NCI-H2227 (cell line): ENCODE measurements at regions not wholly inside any gene's neighbourhood (a gene's known extent, or its start where the extent isn't known, plus 50 kb on each side); places are given as distances from the start of the nearest gene placed in this dataset.
"Not testable (repeated sequence)": the region's sequence is repeated elsewhere in the genome, so short reads cannot be mapped to it uniquely, and the experiment has no call there.

Experiments used
- DNase-seq: peaks from one replicate; lab custom pipeline; 2025; ENCODE audit not compliant: unreplicated experiment; lab: John Stamatoyannopoulos, UW

GRCh38 chr4:159780196-159780922 is 677.5 kb downstream of the RAPGEF2 start:
- DNase-seq = no peak

GRCh38 chr4:159787901-159788300 is 685.0 kb downstream of the RAPGEF2 start:
- no peak for DNase-seq

GRCh38 chr4:159791334-159791733 is 688.5 kb downstream of the RAPGEF2 start:
- DNase-seq = no peak

DNA sequence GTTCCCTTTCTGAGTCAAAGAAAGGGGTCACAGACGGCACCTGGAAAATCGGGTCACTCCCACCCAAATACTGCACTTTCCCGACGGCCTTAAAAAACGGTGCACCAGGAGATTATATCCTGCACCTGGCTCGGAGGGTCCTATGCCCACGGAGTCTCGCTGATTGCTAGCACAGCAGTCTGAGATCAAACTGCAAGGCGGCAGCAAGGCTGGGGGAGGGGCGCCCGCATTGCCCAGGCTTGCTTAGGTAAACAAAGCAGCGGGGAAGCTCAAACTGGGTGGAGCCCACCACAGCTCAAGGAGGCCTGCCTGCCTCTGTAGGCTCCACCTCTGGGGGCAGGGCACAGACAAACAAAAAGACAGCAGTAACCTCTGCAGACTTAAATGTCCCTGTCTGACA is 701.7 kb downstream of the RAPGEF2 start:
- not testable (repeated sequence) for DNase-seq

- no peak for DNase-seq
Measured at GRCh38 chr4:159823743-159824142, 720.9 kb downstream of the RAPGEF2 start.

- DNase-seq = no peak
Measured at GRCh38 chr4:159828687-159829086, 725.8 kb downstream of the RAPGEF2 start.

DNA sequence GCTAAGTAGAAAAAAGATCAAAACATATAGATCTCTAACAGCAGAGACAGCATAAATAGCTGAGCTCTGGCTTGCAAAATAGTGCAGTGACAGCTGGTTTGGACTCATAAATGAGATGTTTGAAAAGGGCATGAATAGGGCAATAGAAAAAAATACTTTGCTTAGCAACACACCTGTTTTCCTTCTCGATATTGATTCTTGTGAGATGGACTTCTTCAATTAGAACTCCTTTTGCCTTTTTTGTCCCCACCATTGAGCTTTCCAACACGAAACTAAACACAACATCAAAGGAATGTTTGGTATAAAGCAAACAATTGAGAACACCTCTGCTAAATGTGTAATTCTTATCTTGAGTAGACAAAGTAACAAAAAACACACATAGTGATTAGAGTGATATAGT is 726.3 kb downstream of the RAPGEF2 start:
- no peak for DNase-seq

DNA sequence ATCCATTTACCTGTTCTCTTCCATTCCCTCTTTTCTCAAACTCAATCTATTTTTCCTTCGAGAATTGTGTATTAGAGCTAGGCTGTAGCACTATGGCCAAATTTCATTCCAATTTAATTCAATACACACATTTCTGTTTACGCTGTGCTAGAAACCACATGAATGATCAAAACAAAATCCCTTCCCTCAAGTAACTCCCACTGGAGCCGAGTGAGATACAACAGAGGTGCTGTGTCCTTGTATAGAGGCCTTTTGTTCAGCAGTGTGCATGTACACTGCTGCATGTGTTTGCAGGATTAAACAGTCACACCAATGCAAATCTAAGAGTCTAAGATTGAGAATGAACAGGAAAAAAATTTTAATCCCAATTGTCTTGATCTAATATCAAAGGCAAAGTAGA is 734.2 kb downstream of the RAPGEF2 start:
- DNase-seq = no peak

- DNase-seq = no peak
Measured at GRCh38 chr4:159855731-159856130, 752.9 kb downstream of the RAPGEF2 start.

- DNase-seq = no peak
Measured at GRCh38 chr4:159856451-159856850, 753.6 kb downstream of the RAPGEF2 start.

GRCh38 chr4:159859656-159860148 is 756.8 kb downstream of the RAPGEF2 start:
- DNase-seq = no peak

DNA sequence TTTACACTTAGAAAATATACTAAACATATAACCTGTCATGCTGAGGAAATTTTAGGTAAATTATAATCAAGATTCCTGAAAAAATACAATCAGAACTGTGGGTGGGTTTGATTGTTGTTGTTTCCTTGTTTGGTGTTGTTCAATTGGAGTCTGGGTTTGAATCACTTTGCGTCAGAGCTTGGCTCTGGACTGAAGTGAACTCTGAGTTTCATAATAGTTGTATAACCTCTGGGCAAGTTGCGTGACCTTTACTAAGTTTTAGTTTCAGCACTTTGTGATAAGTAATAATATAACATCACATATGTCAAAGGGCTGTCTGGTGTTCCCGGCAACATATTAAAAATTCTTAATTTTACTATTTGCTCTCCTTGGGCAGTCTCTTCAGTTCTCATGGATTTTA is 758.1 kb downstream of the RAPGEF2 start:
- DNase-seq = no peak

DNA sequence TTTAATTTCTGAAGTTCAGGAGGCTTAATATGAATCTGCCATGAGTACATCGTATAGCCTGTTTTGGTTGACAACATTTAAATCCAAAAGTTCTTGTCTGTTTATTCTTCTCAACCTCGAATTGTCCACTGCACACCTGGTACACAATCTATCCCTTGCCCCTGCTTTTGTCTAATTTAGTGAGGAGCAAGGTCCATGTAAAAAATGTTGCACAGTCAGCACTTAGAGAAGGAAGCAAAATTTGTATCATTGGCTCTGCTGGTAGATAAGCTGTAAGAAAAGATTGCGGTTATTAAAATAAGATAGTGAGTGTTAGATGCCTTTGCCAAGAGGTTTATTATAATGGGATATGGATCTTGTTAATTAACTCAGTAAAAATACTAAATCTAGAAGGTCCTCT is 761.5 kb downstream of the RAPGEF2 start:
- DNase-seq = no peak

GRCh38 chr4:159867673-159868072 is 764.8 kb downstream of the RAPGEF2 start:
- DNase-seq = no peak

DNA sequence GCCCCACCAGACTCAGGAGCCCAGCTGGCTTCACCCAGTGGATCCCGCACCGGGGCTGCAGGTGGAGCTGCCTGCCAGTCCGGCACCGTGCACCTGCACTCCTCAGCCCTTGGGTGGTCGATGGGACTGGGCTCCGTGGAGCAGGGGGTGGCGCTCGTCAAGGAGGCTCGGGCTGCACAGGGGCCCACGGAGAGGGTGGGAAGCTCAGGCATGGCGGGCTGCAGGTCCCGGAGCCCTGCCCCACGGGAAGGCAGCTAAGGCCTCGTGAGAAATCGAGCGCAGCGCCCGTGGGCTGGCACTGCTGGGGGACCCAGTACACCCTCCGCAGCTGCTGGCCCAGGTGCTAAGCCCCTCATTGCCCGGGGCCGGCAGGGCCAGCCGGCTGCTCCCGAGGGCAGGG is 766.1 kb downstream of the RAPGEF2 start:
- not testable (repeated sequence) for DNase-seq

DNA sequence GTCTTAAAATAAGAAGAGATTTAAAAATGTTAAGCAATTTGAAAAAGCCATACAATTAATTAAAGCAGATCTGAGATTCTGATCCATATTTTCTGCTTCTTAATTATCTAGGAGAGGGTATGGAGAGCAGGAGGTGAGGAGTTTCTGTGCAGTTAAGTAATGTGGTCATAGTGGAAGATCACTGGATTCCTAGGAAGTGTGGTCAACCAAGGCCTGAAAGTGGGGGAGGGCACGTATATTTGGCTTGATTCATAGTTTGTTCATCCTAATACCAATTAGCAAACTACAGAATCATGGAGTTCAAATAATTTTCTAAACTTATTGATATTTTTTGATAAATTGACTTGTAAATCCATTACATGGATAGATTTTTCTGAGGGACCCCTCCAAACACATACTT is 768.3 kb downstream of the RAPGEF2 start:
- DNase-seq = no peak

DNA sequence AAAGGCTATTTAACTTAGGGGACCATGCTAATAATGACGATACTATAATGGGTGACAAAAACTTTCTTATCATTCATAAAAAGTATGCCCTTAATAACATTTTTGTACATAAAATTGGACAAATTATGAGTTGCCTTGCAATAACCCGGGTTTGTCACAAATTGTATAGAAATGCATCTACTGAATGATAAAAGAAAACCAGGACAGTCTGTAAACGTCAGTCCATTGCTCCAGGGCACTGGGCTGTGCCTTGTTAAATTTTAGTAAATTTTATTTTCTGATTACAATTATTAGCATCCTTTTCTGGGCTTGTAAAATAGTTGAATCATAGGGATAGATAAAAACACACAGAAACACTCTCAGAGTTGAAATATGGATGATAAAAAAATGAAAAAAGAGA is 778.3 kb downstream of the RAPGEF2 start:
- DNase-seq = no peak

GRCh38 chr4:159884989-159885388 is 782.1 kb downstream of the RAPGEF2 start:
- no peak for DNase-seq

- DNase-seq = no peak
Measured at GRCh38 chr4:159899596-159899995, 796.7 kb downstream of the RAPGEF2 start.

GRCh38 chr4:159900562-159900961 is 797.7 kb downstream of the RAPGEF2 start:
- DNase-seq = no peak

- no peak for DNase-seq
Measured at GRCh38 chr4:159902648-159903047, 799.8 kb downstream of the RAPGEF2 start.

- no peak for DNase-seq
Measured at GRCh38 chr4:159904906-159905305, 802.0 kb downstream of the RAPGEF2 start.

DNA sequence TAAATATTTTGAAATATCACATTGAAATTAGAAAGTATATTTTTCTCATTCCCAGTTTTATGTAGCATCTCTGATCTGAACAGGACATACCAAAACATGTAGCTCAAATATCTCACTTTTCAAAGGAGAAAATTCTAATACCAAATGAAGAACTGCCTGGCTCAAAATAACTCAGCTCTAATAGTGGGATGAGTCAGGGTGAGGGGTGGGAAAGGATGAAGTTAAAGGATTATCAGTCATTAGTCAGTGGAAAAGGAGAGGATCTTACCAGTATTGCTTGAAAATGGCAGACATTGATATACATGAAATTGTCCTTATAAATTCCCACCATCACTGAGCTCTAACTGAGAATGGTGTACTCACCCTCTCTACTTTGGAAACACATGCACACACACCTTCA is 803.2 kb downstream of the RAPGEF2 start:
- DNase-seq = no peak
